ENCODE measurements at regions not wholly inside any gene's neighbourhood (a gene's known extent, or its start where the extent isn't known, plus 50 kb on each side); places are given as distances from the start of the nearest gene placed in this dataset.
"Not testable (repeated sequence)": the region's sequence is repeated elsewhere in the genome, so short reads cannot be mapped to it uniquely, and the experiment has no call there.

GRCh38 chr9:115838417-115838816 is 315.2 kb upstream of the PAPPA start:
- Histone ChIP-seq H3K4me2 (no peak overlapping the region), H3K9me2 (no peaks in the 10 kb centered on the region), H3F3A (replicated peaks; ENCODE audit: insufficient read depth) (no peaks in the 10 kb centered on the region), H3K27ac (ENCODE audit: low read depth in 2 of 2, low read length in 1 of 2) (no peak overlapping the region), H3K4me3 (ENCODE audit: low read depth in 2 of 2, low read length in 1 of 2) (no peak overlapping the region), H4K20me1 (ENCODE audit: insufficient read depth) (no peaks in the 10 kb centered on the region), H3K9me3 (no peaks in the 10 kb centered on the region), H3K36me3 (replicated peaks in 1 of 2; ENCODE audit: control insufficient read depth in 1 of 2, insufficient read depth in 2 of 2, low read length in 1 of 2) (no peaks in the 10 kb centered on the region), H3K27me3 (ENCODE audit: insufficient read depth) (no peaks in the 10 kb centered on the region), H3K9ac (no peak overlapping the region), H3K79me2 (ENCODE audit: insufficient read depth) (no peaks in the 10 kb centered on the region), H2AFZ (ENCODE audit: low read depth) (no peak overlapping the region), H3K4me1 (ENCODE audit: control insufficient read depth in 1 of 2, insufficient read depth in 2 of 2, low read depth in 1 of 2, low read length in 1 of 2) (no peaks in the 10 kb centered on the region)
- TF ChIP-seq GATA2 (CRISPR knock-in tag; IDR thresholded peaks at IDR 0.05) (no peak), ZBTB33 (IDR thresholded peaks at IDR 0.05; ENCODE audit: borderline replicate concordance, low read depth) (no peak), MXI1 (IDR thresholded peaks at IDR 0.05; ENCODE audit: low read depth, low read length) (no peak), USF1 (IDR thresholded peaks at IDR 0.05; ENCODE audit: borderline replicate concordance, low read depth) (no peak), REST (IDR thresholded peaks at IDR 0.05; ENCODE audit: low read depth, low read length) (no peak), SIN3A (IDR thresholded peaks at IDR 0.05; ENCODE audit: borderline replicate concordance, low read depth, low read length) (no peak), PBX3 (IDR thresholded peaks at IDR 0.05) (no peak), NFIC (IDR thresholded peaks at IDR 0.05; ENCODE audit: borderline replicate concordance) (no peak), RXRA (IDR thresholded peaks at IDR 0.05; ENCODE audit: borderline replicate concordance, low read depth) (no peak), YY1 (IDR thresholded peaks at IDR 0.05; ENCODE audit: low read depth) (no peak), EZH2phosphoT487 (IDR thresholded peaks at IDR 0.05; ENCODE audit: borderline replicate concordance, low read depth) (no peak), TEAD4 (IDR thresholded peaks at IDR 0.05; ENCODE audit: borderline replicate concordance, insufficient read depth) (no peak), MEF2A (IDR thresholded peaks at IDR 0.05; ENCODE audit: borderline replicate concordance, low read depth) (no peak), FOXM1 (IDR thresholded peaks at IDR 0.05; ENCODE audit: low read depth) (no peak), RAD21 (IDR thresholded peaks at IDR 0.05; ENCODE audit: low read length) (no peak), FOXJ3 (CRISPR knock-in tag; IDR thresholded peaks at IDR 0.05) (no peak), SMC3 (IDR thresholded peaks at IDR 0.05; ENCODE audit: low read depth, low read length) (no peak), FOSL2 (IDR thresholded peaks at IDR 0.05; ENCODE audit: borderline replicate concordance, low read depth) (no peak), USF2 (IDR thresholded peaks at IDR 0.05; ENCODE audit: borderline replicate concordance, low read depth, low read length) (no peak), NRF1 (IDR thresholded peaks at IDR 0.05; ENCODE audit: low read depth, low read length) (no peak)
- DNase-seq = no peak
- POLR2A ChIA-PET = no interaction called here
- CTCF ChIA-PET = no interaction called here
- 89% methylated on average over 3 of the region's 3 CpGs for WGBS (ENCODE audit: low lambda C conversion rate)

GRCh38 chr9:115844433-115844832 is 309.2 kb upstream of the PAPPA start:
- H2AFZ ChIP-seq (ENCODE audit: low read depth); POLR2A ChIA-PET: not testable (repeated sequence)
- WGBS (ENCODE audit: low lambda C conversion rate) = 91% methylated on average over 8 of the region's 8 CpGs

More at GRCh38 chr9:115844433-115844832, 309.2 kb upstream of the PAPPA start:
- H4K20me1 ChIP-seq (ENCODE audit: insufficient read depth); CTCF ChIA-PET; H3K4me2 ChIP-seq; H3K9ac ChIP-seq; H3K27me3 ChIP-seq (ENCODE audit: insufficient read depth); H3K27ac ChIP-seq (ENCODE audit: low read depth in 2 of 2, low read length in 1 of 2); H3K9me2 ChIP-seq; H3K4me1 ChIP-seq (ENCODE audit: control insufficient read depth in 1 of 2, insufficient read depth in 2 of 2, low read depth in 1 of 2, low read length in 1 of 2); H3K79me2 ChIP-seq (ENCODE audit: insufficient read depth); H3K4me3 ChIP-seq (ENCODE audit: low read depth in 2 of 2, low read length in 1 of 2); H3K36me3 ChIP-seq (replicated peaks in 1 of 2; ENCODE audit: control insufficient read depth in 1 of 2, insufficient read depth in 2 of 2, low read length in 1 of 2); DNase-seq; H3K9me3 ChIP-seq; H3F3A ChIP-seq (replicated peaks; ENCODE audit: insufficient read depth): not testable (repeated sequence)

Measured in SK-N-SH (cell line).